Ovary (tissue), 7 donors: ENCODE measurements at regions not wholly inside any gene's neighbourhood (a gene's known extent, or its start where the extent isn't known, plus 50 kb on each side); places are given as distances from the start of the nearest gene placed in this dataset.
A peak's percentile ranks its signal among the peaks of the same experiment; 100 is the strongest.

Source experiments
- DNase-seq, 5 donors: peaks; one replicate each; pipeline ENCODE4 v3.0.0-alpha.2; 2019 to 2020
- H3K27ac ChIP-seq, 2 donors: fragments of 200-600 bp; one replicate each; pipeline versions ENCODE4 v1.5.1 to v1.8.0; 2019 to 2022
- H3K27me3 ChIP-seq: fragments of 200-600 bp; one replicate; pipeline ENCODE4 v1.8.0; 2022
- H3K36me3 ChIP-seq: fragments of 200-600 bp; sonication (generic); one replicate; pipeline ENCODE4 v1.5.1; 2019
- H3K4me1 ChIP-seq: one replicate; pipeline ENCODE4 v1.8.1; 2013; ENCODE audit warnings: mild to moderate bottlenecking, moderate library complexity; ENCODE audit not compliant: insufficient read depth
- H3K4me3 ChIP-seq: fragments of 200-600 bp; sonication (generic); one replicate; pipeline ENCODE4 v1.5.1; 2017
- H3K9me3 ChIP-seq, 2 donors: fragments of 200-600 bp in 1 of 2; sonication (generic) in 1 of 2; one replicate each; pipeline versions ENCODE4 v1.5.1 to v1.8.1; 2013 to 2019; ENCODE audit warnings: mild to moderate bottlenecking in 1 of 2, moderate library complexity in 1 of 2
- CTCF ChIP-seq, 3 donors: fragments of 450-650 bp in 2 of 3; fragments of 200-600 bp in 1 of 3; IDR thresholded peaks; one replicate each; pipeline versions ENCODE4 v1.5.1 to v1.8.0; 2016 to 2022; ENCODE audit warnings: antibody characterized with exemption in 3 of 3, mild to moderate bottlenecking in 1 of 3
- EP300 ChIP-seq: sonication (generic); formaldehyde crosslinking; IDR thresholded peaks from one replicate; pipeline ENCODE4 v1.6.1; 2017; ENCODE audit warnings: antibody characterized with exemption
- POLR2A ChIP-seq: fragments of 450-650 bp; IDR thresholded peaks from one replicate; pipeline ENCODE4 v1.6.1; 2017; ENCODE audit warnings: antibody characterized with exemption, mild to moderate bottlenecking, moderate library complexity
- WGBS, 3 donors: extraction: QIAGEN DNeasy Blood & Tissue Kit in 1 of 3; methylation state at CpG; one replicate each; pipeline versions ENCODE4 v1.1.5 to v1.1.7; 2013 to 2017; 5-methylcytosine and 5-hydroxymethylcytosine counted together
- intact Hi-C, 4 donors: fragments of 100-400 bp; cut with DNase I; formaldehyde crosslinking; loops; one replicate each; pipeline versions ENCODE4 v1.11.0 to v1.15.1; 2022 to 2023
- donor health status: DM: no; HTN: no; CAD: no; lungs with moderate emphysema.
- donor health status: DM: no; HTN: no; CAD: no.
- donor health status: Bipolar disorder and iron deficiency.
- donor health status: DM: no; HTN: no; CAD: no.
- donor health status: DM: yes; HTN: yes; CAD: no.

GRCh38 chr15:39494462-39494861 is 86.4 kb upstream of the THBS1 start:
- DNase-seq: no peak

GRCh38 chr15:39495871-39496840 is 84.7 kb upstream of the THBS1 start:
- no peaks in the 10 kb centered on the region for H3K9me3 ChIP-seq
- no peak overlapping the region for H3K4me3 ChIP-seq
- WGBS, 3 donors: 15 to 30% (median 21%) methylated on average over 8 of the region's 8 CpGs
- H3K27ac ChIP-seq: peak overlapping the region in 1 of 2 donors; percentile 32
- intact Hi-C loops: loop anchor here in 1 of 4 donors (10.0 kb wide), 1 partner anchor 79 kb away; no protein-coding TSS in a partner anchor
- no peaks in the 10 kb centered on the region for H3K27me3 ChIP-seq
- peaks cover 19% of the 10 kb centered on the region for H3K4me1 ChIP-seq
- TF ChIP-seq POLR2A: no peak
- no peak for TF ChIP-seq CTCF (IDR thresholded peaks at IDR 0.05)
- no peak for TF ChIP-seq EP300
- DNase-seq: peak in 3 of 5 donors; percentile 33 to 49 (median 40)
- H3K36me3 ChIP-seq: no peaks in the 10 kb centered on the region

More at GRCh38 chr15:39494462-39494861, 86.4 kb upstream of the THBS1 start:
- Histone ChIP-seq H3K36me3 (no peaks in the 10 kb centered on the region), H3K4me3 (no peak overlapping the region), H3K27ac (no peak overlapping the region), H3K4me1 (peaks cover 19% of the 10 kb centered on the region), H3K27me3 (no peaks in the 10 kb centered on the region), H3K9me3 (no peaks in the 10 kb centered on the region)
- no peak for TF ChIP-seq CTCF (IDR thresholded peaks at IDR 0.05)
- no peak for TF ChIP-seq POLR2A
- TF ChIP-seq EP300: no peak
- intact Hi-C loops: loop anchor here in 1 of 4 donors (5.0 to 10.0 kb wide), 2 partner anchors 80 to 677 kb away; no protein-coding TSS in a partner anchor
- WGBS, 3 donors: 89 to 97% (median 94%) methylated on average over 2 of the region's 2 CpGs

- WGBS, 3 donors: 68 to 90% (median 70%) methylated on average over 6 of the region's 6 CpGs
Measured at GRCh38 chr15:39497016-39497758, 83.7 kb upstream of the THBS1 start.

More at GRCh38 chr15:39497016-39497758, 83.7 kb upstream of the THBS1 start:
- no peak for TF ChIP-seq EP300
- TF ChIP-seq POLR2A: no peak
- TF ChIP-seq CTCF (IDR thresholded peaks at IDR 0.05): no peak
- intact Hi-C loops: loop anchor here in 1 of 4 donors (10.0 kb wide), 1 partner anchor 78 kb away; no protein-coding TSS in a partner anchor
- H3K9me3 ChIP-seq: no peaks in the 10 kb centered on the region
- H3K36me3 ChIP-seq: no peaks in the 10 kb centered on the region
- peak overlapping the region in 1 of 2 donors; percentile 32 for H3K27ac ChIP-seq
- peaks cover 21% of the 10 kb centered on the region for H3K4me1 ChIP-seq
- H3K27me3 ChIP-seq: no peaks in the 10 kb centered on the region
- DNase-seq: no peak
- no peak overlapping the region for H3K4me3 ChIP-seq
